Testis (tissue), 2 donors: ENCODE measurements at regions not wholly inside any gene's neighbourhood (a gene's known extent, or its start where the extent isn't known, plus 50 kb on each side); places are given as distances from the start of the nearest gene placed in this dataset.
"Not testable (repeated sequence)": the region's sequence is repeated elsewhere in the genome, so short reads cannot be mapped to it uniquely, and the experiment has no call there.

Experiments used
- CTCF ChIP-seq, 3 experiments: fragments of 450-650 bp in 2 of 3; fragments of 200-600 bp in 1 of 3; sonication (generic) in 1 of 3; IDR thresholded peaks; one replicate each; pipeline ENCODE4 v1.5.1; 2016 to 2019; ENCODE audit warnings: antibody characterized with exemption in 3 of 3, mild to moderate bottlenecking in 2 of 3, moderate library complexity in 1 of 3
- POLR2A ChIP-seq: fragments of 450-650 bp; IDR thresholded peaks from one replicate; pipeline ENCODE4 v1.6.1; 2017; ENCODE audit warnings: antibody characterized with exemption, mild to moderate bottlenecking, moderate library complexity

- not testable (repeated sequence) for TF ChIP-seq CTCF (IDR thresholded peaks at IDR 0.05); POLR2A
Observed at GRCh38 chr6:88408355-88408754, 242.2 kb upstream of the CNR1 start.
